ENCODE measurements at regions not wholly inside any gene's neighbourhood (a gene's known extent, or its start where the extent isn't known, plus 50 kb on each side); places are given as distances from the start of the nearest gene placed in this dataset.

DNA sequence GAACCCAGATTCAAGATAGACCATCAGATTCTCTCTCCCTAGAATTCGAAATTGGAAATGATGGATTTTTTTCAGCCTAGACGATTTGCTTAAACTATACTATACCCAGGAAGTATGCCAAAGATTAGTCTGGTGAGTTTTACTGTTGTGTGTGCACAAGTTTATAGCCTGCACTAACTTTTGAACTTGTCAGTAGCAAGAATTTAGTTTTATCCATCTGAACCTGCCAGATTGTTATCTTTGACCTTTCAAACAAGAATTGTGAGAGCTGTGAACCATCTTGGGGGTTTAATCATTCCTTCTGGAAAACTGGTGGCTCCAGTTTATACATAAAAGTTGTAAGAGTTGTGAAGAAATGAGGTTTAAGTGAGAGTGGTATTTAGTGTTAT, 243.5 kb upstream of the DAAM1 start:
- no peak for TF ChIP-seq RFX5 (IDR thresholded peaks at IDR 0.05; ENCODE audit: low read depth, low read length)
- no peak for TF ChIP-seq HDAC6 (IDR thresholded peaks at IDR 0.05; ENCODE audit: unreplicated experiment)
- TF ChIP-seq NRF1 (conservative IDR thresholded peaks at IDR 0.05; ENCODE audit: low read depth, low read length), result no peak
- TF ChIP-seq FOS (IDR thresholded peaks at IDR 0.05; ENCODE audit: borderline replicate concordance, extremely low read depth, insufficient read length), result no peak
- no peak for TF ChIP-seq SP1 (IDR thresholded peaks at IDR 0.05; ENCODE audit: low read depth, low read length)
- TF ChIP-seq, protein P1, sequence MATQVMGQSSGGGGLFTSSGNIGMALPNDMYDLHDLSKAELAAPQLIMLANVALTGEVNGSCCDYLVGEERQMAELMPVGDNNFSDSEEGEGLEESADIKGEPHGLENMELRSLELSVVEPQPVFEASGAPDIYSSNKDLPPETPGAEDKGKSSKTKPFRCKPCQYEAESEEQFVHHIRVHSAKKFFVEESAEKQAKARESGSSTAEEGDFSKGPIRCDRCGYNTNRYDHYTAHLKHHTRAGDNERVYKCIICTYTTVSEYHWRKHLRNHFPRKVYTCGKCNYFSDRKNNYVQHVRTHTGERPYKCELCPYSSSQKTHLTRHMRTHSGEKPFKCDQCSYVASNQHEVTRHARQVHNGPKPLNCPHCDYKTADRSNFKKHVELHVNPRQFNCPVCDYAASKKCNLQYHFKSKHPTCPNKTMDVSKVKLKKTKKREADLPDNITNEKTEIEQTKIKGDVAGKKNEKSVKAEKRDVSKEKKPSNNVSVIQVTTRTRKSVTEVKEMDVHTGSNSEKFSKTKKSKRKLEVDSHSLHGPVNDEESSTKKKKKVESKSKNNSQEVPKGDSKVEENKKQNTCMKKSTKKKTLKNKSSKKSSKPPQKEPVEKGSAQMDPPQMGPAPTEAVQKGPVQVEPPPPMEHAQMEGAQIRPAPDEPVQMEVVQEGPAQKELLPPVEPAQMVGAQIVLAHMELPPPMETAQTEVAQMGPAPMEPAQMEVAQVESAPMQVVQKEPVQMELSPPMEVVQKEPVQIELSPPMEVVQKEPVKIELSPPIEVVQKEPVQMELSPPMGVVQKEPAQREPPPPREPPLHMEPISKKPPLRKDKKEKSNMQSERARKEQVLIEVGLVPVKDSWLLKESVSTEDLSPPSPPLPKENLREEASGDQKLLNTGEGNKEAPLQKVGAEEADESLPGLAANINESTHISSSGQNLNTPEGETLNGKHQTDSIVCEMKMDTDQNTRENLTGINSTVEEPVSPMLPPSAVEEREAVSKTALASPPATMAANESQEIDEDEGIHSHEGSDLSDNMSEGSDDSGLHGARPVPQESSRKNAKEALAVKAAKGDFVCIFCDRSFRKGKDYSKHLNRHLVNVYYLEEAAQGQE (IDR thresholded peaks at IDR 0.05; ENCODE audit: low read depth, low read length), result no peak
- no peak for TF ChIP-seq MYC (IDR thresholded peaks at IDR 0.05; ENCODE audit: insufficient read depth, insufficient read length, insufficient replicate concordance, low read length, severe bottlenecking)
- no peak for TF ChIP-seq CHD2 (IDR thresholded peaks at IDR 0.05; ENCODE audit: borderline replicate concordance, low read depth, low read length)
- TF ChIP-seq, protein P2, sequence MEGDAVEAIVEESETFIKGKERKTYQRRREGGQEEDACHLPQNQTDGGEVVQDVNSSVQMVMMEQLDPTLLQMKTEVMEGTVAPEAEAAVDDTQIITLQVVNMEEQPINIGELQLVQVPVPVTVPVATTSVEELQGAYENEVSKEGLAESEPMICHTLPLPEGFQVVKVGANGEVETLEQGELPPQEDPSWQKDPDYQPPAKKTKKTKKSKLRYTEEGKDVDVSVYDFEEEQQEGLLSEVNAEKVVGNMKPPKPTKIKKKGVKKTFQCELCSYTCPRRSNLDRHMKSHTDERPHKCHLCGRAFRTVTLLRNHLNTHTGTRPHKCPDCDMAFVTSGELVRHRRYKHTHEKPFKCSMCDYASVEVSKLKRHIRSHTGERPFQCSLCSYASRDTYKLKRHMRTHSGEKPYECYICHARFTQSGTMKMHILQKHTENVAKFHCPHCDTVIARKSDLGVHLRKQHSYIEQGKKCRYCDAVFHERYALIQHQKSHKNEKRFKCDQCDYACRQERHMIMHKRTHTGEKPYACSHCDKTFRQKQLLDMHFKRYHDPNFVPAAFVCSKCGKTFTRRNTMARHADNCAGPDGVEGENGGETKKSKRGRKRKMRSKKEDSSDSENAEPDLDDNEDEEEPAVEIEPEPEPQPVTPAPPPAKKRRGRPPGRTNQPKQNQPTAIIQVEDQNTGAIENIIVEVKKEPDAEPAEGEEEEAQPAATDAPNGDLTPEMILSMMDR (IDR thresholded peaks at IDR 0.05 in 2 of 3, conservative IDR thresholded peaks at IDR 0.05 in 1 of 3; ENCODE audit: control insufficient read depth in 2 of 3, extremely low read depth in 1 of 3, insufficient read depth in 1 of 3, low read depth in 3 of 3, low read length in 3 of 3), result no peak
- no peak for TF ChIP-seq RBBP5 (conservative IDR thresholded peaks at IDR 0.05)
- no peak for TF ChIP-seq SMAD1 (IDR thresholded peaks at IDR 0.05; ENCODE audit: low read depth, partially characterized antibody)

All from GM12878 (cell line).